ENCODE measurements at regions not wholly inside any gene's neighbourhood (a gene's known extent, or its start where the extent isn't known, plus 50 kb on each side); places are given as distances from the start of the nearest gene placed in this dataset.

GRCh38 chr12:40156021-40156764 is 50.3 kb upstream of the SLC2A13 start:
- TF ChIP-seq, protein P1, sequence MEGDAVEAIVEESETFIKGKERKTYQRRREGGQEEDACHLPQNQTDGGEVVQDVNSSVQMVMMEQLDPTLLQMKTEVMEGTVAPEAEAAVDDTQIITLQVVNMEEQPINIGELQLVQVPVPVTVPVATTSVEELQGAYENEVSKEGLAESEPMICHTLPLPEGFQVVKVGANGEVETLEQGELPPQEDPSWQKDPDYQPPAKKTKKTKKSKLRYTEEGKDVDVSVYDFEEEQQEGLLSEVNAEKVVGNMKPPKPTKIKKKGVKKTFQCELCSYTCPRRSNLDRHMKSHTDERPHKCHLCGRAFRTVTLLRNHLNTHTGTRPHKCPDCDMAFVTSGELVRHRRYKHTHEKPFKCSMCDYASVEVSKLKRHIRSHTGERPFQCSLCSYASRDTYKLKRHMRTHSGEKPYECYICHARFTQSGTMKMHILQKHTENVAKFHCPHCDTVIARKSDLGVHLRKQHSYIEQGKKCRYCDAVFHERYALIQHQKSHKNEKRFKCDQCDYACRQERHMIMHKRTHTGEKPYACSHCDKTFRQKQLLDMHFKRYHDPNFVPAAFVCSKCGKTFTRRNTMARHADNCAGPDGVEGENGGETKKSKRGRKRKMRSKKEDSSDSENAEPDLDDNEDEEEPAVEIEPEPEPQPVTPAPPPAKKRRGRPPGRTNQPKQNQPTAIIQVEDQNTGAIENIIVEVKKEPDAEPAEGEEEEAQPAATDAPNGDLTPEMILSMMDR (IDR thresholded peaks at IDR 0.05), result no peak
- no peak for TF ChIP-seq EP300 (IDR thresholded peaks at IDR 0.05)
